Uterus (tissue), 3 donors: ENCODE measurements at regions not wholly inside any gene's neighbourhood (a gene's known extent, or its start where the extent isn't known, plus 50 kb on each side); places are given as distances from the start of the nearest gene placed in this dataset.

Source experiments
- DNase-seq, 2 donors: peaks; one replicate each; pipeline ENCODE4 v3.0.0-alpha.2; 2019 to 2020
- H3K27ac ChIP-seq, 2 donors: fragments of 200-600 bp; sonication (generic); 1 replicate in 1 of 2; 2 replicates in 1 of 2; pipeline ENCODE4 v1.5.1; 2016 to 2018
- H3K27me3 ChIP-seq, 2 donors: fragments of 200-600 bp; sonication (generic); one replicate each; pipeline ENCODE4 v1.5.1; 2018 to 2019; ENCODE audit warnings: control low read depth in 1 of 2
- H3K36me3 ChIP-seq, 2 donors: fragments of 200-600 bp; sonication (generic); one replicate each; pipeline ENCODE4 v1.5.1; 2019; ENCODE audit warnings: control low read depth in 1 of 2
- H3K4me1 ChIP-seq, 2 donors: fragments of 200-600 bp; sonication (generic); one replicate each; pipeline ENCODE4 v1.5.1; 2018 to 2019; ENCODE audit warnings: control low read depth in 1 of 2
- H3K4me3 ChIP-seq, 2 donors: fragments of 200-600 bp; sonication (generic); 1 replicate in 1 of 2; 2 replicates in 1 of 2; pipeline ENCODE4 v1.5.1; 2018 to 2019; ENCODE audit warnings: mild to moderate bottlenecking in 1 of 2
- H3K9me3 ChIP-seq, 2 donors: fragments of 200-600 bp; sonication (generic); one replicate each; pipeline ENCODE4 v1.5.1; 2019; ENCODE audit warnings: control low read depth in 1 of 2
- CTCF ChIP-seq, 4 experiments: fragments of 200-600 bp in 2 of 4; fragments of 450-650 bp in 2 of 4; sonication (generic) in 2 of 4; IDR thresholded peaks; one replicate each; pipeline ENCODE4 v1.5.1; 2016 to 2019; ENCODE audit warnings: antibody characterized with exemption in 4 of 4, mild to moderate bottlenecking in 2 of 4, moderate library complexity in 1 of 4
- POLR2A ChIP-seq, 2 donors: fragments of 450-650 bp; IDR thresholded peaks; one replicate each; pipeline ENCODE4 v1.6.1; 2016; ENCODE audit warnings: antibody characterized with exemption in 2 of 2, mild to moderate bottlenecking in 1 of 2, moderate library complexity in 1 of 2
- intact Hi-C: fragments of 100-400 bp; cut with DNase I; formaldehyde crosslinking; loops from one replicate; pipeline ENCODE4 v1.15.1; 2023; ENCODE audit warnings: low total_unique reads
- donor health status: DM: yes; HTN: yes; CAD: no.

GRCh38 chr13:33891196-33891742 lies 73.3 kb downstream of the RFC3 start:
- DNase-seq = no peak
- Histone ChIP-seq H3K27ac (no peak overlapping the region), H3K36me3 (no peaks in the 10 kb centered on the region), H3K4me3 (no peak overlapping the region), H3K4me1 (no peaks in the 10 kb centered on the region), H3K9me3 (peaks cover 0 to 6% of the 10 kb centered on the region in 2 donors), H3K27me3 (no peaks in the 10 kb centered on the region)
- TF ChIP-seq CTCF (IDR thresholded peaks at IDR 0.05) (no peak), POLR2A (IDR thresholded peaks at IDR 0.05) (no peak)
- intact Hi-C loops = no loop called here

GRCh38 chr13:33893559-33893958 lies 75.6 kb downstream of the RFC3 start:
- TF ChIP-seq CTCF (IDR thresholded peaks at IDR 0.05) = no peak
- TF ChIP-seq POLR2A (IDR thresholded peaks at IDR 0.05) = no peak
- H3K27ac ChIP-seq = no peak overlapping the region
- H3K4me3 ChIP-seq = no peak overlapping the region
- DNase-seq = no peak
- H3K9me3 ChIP-seq = peaks cover 0 to 6% of the 10 kb centered on the region in 2 donors
- H3K4me1 ChIP-seq = no peaks in the 10 kb centered on the region
- no peaks in the 10 kb centered on the region for H3K27me3 ChIP-seq
- no peaks in the 10 kb centered on the region for H3K36me3 ChIP-seq
- intact Hi-C loops = no loop called here

GRCh38 chr13:33904431-33904830 lies 86.5 kb downstream of the RFC3 start:
- TF ChIP-seq CTCF (IDR thresholded peaks at IDR 0.05) (no peak), POLR2A (IDR thresholded peaks at IDR 0.05) (no peak)
- Histone ChIP-seq H3K9me3 (no peaks in the 10 kb centered on the region), H3K36me3 (no peaks in the 10 kb centered on the region), H3K27ac (no peak overlapping the region), H3K4me3 (no peak overlapping the region), H3K4me1 (no peaks in the 10 kb centered on the region), H3K27me3 (no peaks in the 10 kb centered on the region)
- intact Hi-C loops = no loop called here
- no peak for DNase-seq

GRCh38 chr13:33908116-33908515 lies 90.2 kb downstream of the RFC3 start:
- H3K27ac ChIP-seq = no peak overlapping the region
- H3K36me3 ChIP-seq = no peaks in the 10 kb centered on the region
- no peaks in the 10 kb centered on the region for H3K27me3 ChIP-seq
- H3K4me3 ChIP-seq = no peak overlapping the region
- no peaks in the 10 kb centered on the region for H3K9me3 ChIP-seq
- no peak for DNase-seq
- intact Hi-C loops = no loop called here
- TF ChIP-seq CTCF (IDR thresholded peaks at IDR 0.05) (no peak), POLR2A (IDR thresholded peaks at IDR 0.05) (no peak)
- no peaks in the 10 kb centered on the region for H3K4me1 ChIP-seq

- Histone ChIP-seq H3K4me1 (no peaks in the 10 kb centered on the region), H3K4me3 (no peak overlapping the region), H3K27me3 (no peaks in the 10 kb centered on the region), H3K9me3 (no peaks in the 10 kb centered on the region), H3K36me3 (no peaks in the 10 kb centered on the region), H3K27ac (no peak overlapping the region)
- DNase-seq = no peak
- TF ChIP-seq CTCF (IDR thresholded peaks at IDR 0.05) = no peak
- TF ChIP-seq POLR2A (IDR thresholded peaks at IDR 0.05) = no peak
- intact Hi-C loops = no loop called here
These were observed 92.3 kb downstream of the RFC3 start for GRCh38 chr13:33910255-33910654.
